D341Med (cell line): ENCODE measurements at regions not wholly inside any gene's neighbourhood (a gene's known extent, or its start where the extent isn't known, plus 50 kb on each side); places are given as distances from the start of the nearest gene placed in this dataset.

Source experiments
- DNase-seq: peaks from one replicate; pipeline ENCODE4 v3.0.0; 2012; ENCODE audit warnings: low spot score

- no peak for DNase-seq
Measured at GRCh38 chr4:79082997-79083396, 143.8 kb upstream of the PAQR3 start.

DNA sequence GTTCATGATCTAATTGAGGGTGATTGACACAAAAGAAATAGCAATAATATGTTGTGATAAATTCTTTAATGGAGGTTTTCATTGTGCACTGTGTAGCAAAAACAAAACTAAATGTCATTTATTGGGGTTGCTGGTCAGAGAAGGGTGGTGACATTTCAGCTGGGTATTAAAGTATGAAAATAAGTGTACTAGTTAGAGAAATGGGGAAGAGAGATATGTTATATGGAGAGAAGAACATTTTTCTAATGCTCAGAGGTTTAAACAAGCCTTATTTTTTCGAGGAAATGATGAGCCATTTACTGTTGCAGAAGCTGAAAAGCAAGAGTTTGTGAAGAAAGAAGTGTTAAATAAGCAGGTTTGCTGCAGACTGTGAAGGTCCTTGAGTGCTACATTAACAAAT lies 142.7 kb upstream of the PAQR3 start:
- no peak for DNase-seq

GRCh38 chr4:79078339-79078738 lies 139.1 kb upstream of the PAQR3 start:
- DNase-seq = no peak

DNA sequence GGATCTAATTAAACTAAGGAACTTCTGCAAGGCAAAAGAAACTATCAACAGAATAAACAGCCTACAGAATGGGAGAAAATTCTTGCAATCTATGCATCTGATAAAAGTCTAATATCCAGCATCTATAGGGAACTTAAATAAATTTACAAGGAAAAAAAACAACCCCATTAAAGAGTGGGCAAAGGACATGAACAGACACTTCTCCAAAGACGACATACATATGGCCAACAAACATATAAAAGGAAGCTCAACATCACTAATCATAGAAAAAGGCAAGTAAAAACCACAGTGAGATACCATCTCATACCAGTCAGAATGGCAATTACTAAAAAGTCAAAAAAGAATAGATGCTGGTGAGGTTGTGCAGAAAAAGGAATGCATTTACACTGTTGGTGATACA lies 134.8 kb upstream of the PAQR3 start:
- no peak for DNase-seq

DNA sequence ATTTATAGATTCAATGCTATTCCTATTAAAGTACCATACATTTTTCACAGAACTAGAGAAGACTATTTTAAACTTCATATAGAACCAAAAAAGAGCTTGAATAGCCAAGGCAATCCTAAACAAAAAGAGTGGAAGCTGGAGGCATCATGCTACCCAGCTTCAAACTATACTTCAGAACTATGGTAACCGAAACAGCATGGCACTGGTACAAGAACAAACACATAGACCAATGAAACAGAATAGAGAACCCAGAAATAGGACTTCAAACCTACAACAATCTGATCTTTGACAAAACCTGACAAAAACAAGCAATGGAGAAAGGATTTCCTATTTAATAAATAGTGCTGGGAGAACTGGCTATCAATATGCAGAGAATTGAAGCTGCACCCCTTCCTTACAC lies 134.2 kb upstream of the PAQR3 start:
- DNase-seq = no peak

DNA sequence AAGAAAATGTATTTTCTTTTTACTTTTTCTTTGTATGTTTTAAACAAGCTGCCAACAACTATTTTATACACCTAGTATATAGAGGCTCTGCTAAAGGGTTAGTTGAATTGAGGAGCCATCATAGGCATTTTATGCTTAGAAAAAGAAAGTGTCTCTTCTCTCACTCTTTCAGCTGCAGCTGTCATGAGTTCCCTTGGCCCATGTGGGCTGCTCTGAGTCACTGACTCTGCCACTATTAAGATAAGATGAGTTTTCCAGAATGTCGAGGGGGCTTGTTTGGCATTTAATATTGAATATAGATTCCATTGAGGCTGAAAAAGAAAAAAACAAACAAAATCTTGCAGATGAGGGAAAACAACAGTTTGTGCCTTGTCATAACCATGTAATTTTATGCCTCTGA lies 126.0 kb upstream of the PAQR3 start:
- no peak for DNase-seq

DNA sequence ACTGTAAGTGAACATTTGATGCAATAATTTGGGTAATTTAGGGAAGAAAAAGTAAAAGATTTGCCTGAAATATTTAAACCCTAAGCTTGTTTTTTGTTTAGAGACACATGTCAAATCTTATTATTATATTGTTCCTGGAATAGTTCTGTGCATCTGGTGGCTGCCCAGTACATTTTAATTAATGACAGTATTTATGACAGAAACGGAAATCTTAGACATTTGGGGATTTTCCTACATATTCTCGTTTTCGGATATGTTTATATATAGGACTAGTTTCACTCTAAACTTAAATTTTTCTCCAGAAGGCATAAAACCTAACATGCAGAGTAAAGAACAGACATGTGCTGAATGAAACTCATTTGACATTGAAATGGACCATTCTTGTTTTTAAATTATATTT lies 125.6 kb upstream of the PAQR3 start:
- no peak for DNase-seq

DNA sequence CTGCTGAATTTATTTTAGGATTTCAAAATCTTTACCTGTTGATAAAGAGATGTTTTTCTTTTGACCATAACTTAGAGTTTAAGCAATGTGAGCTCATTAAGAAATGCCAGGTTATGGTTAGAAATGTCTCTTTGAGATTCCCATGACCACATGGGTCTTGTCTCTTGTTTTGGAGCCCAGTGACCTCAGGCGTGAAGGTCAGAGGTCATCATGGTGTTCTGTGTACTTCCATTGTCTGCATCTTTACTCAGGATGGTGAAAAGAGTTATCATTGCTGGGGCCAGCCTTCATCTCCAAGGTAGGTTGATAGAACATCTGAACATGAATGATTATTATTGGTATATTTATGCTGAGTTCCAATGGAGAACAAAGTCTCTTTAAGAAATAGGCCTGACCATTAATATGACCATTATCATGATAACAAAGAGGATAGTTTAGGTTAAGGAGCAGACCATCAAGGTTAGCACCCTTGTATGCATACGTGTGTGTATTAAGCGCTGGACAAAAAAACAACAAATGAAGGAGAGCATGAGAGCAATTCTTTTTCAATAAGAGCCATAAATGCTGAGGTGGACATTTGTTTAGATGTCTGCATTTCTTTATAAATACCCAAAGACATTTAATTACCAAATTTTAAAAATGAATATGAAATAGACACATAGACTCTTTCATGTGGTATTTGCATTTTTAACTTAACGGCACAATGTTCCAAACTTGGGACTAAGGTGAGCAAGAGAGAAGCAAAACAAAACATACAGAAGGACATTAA lies 120.6 kb upstream of the PAQR3 start:
- no peak for DNase-seq

GRCh38 chr4:79057772-79058171 lies 118.5 kb upstream of the PAQR3 start:
- no peak for DNase-seq

- DNase-seq = no peak
Measured at GRCh38 chr4:79053754-79054153, 114.5 kb upstream of the PAQR3 start.

DNA sequence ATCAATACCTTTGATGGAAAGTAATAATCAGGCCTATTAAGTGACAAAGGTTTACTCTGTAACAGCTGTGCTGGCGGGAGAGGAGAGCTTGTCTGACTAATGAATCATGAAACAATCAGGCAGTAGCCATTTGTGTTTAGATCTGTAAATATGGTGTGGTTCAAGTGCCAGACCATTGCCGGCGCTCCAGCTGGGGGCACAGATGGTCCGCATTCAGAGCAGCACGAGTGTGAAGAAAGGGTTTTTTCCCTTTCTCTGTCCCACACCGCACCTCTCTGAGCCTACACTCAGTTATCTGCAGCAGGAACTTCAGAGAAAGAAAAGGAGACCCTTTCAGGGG lies 111.3 kb upstream of the PAQR3 start:
- peak; percentile 52 for DNase-seq

- DNase-seq = peak; percentile 30
Measured at GRCh38 chr4:79049840-79050540, 110.8 kb upstream of the PAQR3 start.

GRCh38 chr4:79048878-79049277 lies 109.6 kb upstream of the PAQR3 start:
- no peak for DNase-seq

DNA sequence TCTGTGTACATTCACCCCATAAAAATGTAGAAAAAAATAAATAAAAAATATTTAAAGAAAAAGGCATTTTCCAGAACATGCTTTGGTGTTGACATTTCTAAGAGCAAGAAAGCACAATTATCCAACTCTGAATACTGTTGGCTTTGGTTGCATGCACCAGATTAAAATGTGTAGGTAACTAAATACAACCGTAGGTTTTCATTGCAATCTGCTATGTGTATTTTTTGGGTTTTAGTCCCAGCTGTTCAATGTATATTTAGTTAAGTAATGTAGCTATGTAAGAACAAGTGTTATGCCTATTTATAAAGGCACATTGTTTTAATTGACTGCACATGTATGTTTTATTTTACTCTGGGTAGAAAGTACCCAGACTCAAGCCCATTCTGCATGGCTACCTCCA lies 108.1 kb upstream of the PAQR3 start:
- DNase-seq = no peak

DNA sequence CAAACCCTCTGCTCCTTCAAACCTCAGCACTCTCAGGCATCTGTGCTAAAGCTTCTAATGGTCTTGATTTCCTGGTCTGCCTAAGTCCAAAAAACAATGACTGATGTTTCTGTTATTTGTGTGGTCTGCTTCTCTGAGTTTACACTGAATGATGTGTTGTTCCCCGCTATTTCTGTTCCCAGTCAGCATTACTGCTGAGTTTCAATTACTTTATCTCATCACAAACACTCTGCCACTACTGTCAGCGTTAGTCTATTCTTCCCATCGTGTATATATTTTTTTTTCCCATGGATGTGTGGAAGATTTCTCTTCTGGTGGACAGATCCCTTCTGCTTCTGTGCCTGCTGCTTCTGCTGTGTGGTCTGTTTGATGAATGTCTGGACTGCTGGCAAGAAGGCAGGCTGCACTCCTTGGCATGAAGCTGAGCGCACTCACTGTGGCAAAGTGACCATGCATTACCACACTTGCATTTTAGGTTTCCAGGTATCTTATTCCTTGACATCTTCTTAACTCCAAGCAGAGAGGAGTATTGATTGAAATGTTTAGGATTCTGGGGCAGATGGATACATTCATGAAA lies 106.9 kb upstream of the PAQR3 start:
- DNase-seq = no peak

DNA sequence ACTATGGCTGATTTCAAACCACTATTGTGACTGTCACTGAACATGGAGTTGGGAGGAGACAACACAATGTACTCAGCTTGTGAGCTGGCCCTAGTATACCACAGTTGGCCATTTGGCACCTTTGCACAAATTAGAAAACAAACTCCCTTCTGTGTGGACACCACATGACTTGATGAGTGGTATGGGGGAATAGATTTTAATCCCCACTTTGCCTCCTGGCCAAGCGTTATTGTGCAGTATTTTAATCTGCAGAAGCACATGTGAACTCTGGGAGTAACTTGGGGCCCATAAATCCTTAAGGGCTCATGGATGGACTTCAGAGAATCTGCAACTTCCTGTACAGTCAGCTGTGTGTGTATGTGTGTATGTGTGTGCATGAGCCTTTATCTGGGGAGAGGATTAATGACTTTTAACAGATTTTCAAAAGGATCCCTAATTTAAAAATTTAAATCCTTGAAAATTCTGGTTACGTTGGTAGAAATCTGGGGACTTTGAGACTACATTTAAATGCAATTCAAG lies 105.0 kb upstream of the PAQR3 start:
- no peak for DNase-seq

GRCh38 chr4:79043138-79043537 lies 103.9 kb upstream of the PAQR3 start:
- DNase-seq = no peak

- DNase-seq = peak; percentile 53
Measured at GRCh38 chr4:79042079-79042674, 102.9 kb upstream of the PAQR3 start.

DNA sequence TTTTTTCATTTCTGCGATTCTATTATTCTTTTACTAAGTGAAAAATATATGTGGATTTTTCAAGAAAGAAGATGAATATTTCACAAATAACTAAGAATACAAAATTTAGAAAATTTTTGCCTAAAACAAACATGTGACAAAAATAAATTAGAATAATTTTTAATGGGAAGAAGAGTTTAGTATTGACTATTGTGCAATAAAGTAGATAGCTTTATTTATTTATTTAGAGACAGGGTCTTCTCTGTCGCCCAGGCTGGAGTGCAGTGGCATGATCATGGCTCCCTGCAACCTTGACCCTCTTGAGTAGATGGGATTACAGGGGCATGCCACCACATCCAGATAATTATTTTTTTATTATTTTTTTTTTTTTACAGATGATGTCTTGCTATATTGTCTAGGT lies 95.3 kb upstream of the PAQR3 start:
- DNase-seq = no peak

GRCh38 chr4:79030973-79031372 lies 91.7 kb upstream of the PAQR3 start:
- DNase-seq = no peak

DNA sequence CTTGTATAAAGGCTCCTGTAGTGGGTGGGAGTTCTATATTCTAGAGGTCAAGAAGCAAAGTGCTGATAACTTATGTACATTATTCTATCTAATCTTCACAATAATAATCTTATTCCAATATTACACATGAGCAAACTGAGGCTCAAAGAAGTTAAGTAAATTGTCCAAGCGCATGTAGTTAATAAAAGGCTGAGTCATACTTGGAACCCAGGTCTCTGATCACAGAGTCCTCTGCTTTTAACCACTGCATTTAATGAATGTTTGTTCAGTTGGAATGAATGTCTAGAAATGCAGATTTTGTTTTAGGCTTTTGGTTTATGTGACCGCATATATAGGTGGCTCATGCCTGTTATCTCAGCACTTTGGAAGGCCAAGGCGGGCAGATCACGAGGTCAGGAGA lies 88.4 kb upstream of the PAQR3 start:
- DNase-seq = no peak

GRCh38 chr4:79025170-79025569 lies 85.9 kb upstream of the PAQR3 start:
- no peak for DNase-seq
